ENCODE measurements at regions not wholly inside any gene's neighbourhood (a gene's known extent, or its start where the extent isn't known, plus 50 kb on each side); places are given as distances from the start of the nearest gene placed in this dataset.
A peak's percentile ranks its signal among the peaks of the same experiment; 100 is the strongest.

DNA sequence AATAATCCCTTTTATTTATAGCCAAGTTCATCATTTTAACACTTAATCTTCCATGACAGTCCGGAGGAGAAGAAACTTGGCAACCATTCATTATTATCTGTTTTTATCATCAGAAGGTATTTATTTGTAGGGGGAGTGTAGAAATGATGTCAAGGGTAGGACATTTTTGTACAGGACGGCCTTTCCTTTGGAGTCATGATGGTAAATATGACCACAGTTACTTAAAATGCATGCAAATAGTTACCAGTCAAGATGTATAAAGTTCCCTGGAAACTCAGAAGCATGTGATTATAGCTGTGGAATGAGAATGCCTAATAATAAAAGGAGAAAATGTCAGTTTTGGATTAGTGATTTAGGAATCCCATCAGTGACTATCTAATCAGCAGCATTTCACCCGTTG, 183.1 kb upstream of the PRPS1L1 start:
- no peak for TF ChIP-seq EZH2 (IDR thresholded peaks at IDR 0.05; ENCODE audit: insufficient read depth, poor library complexity, severe bottlenecking)
- TF ChIP-seq EZH2phosphoT487 (IDR thresholded peaks at IDR 0.05; ENCODE audit: insufficient read depth, low read depth), result no peak
- H3K36me3 ChIP-seq (ENCODE audit: low read depth), result no peaks in the 10 kb centered on the region
- H3K4me3 ChIP-seq, result no peak overlapping the region
- H4K20me1 ChIP-seq (ENCODE audit: insufficient read depth), result no peaks in the 10 kb centered on the region
- no peaks in the 10 kb centered on the region for H3K27me3 ChIP-seq (replicated peaks; ENCODE audit: insufficient read depth)
- H3K9me3 ChIP-seq (ENCODE audit: low read depth), result no peaks in the 10 kb centered on the region
- no peak for DNase-seq
- H3K4me2 ChIP-seq (ENCODE audit: unreplicated experiment), result no peak overlapping the region
- peaks cover 13% of the 10 kb centered on the region; the same call in 1 of the 2 replicates for H3K4me1 ChIP-seq (ENCODE audit: insufficient read depth)
- WGBS, 2 experiments (ENCODE audit: low coverage in 1 of 2, low lambda C conversion rate in 2 of 2, missing lambda C conversion rate in 2 of 2), result 78 to 85% methylated on average over 3 of the region's 3 CpGs
- no peaks in the 10 kb centered on the region for H3K9me2 ChIP-seq (ENCODE audit: insufficient read depth)
- H3K9ac ChIP-seq, result no peak overlapping the region
- no peaks in the 10 kb centered on the region for H3K79me2 ChIP-seq (ENCODE audit: insufficient read depth)
- no peak overlapping the region for H2AFZ ChIP-seq
- in situ Hi-C loops (cut with MboI), result no loop called here
- no peak overlapping the region for H3K27ac ChIP-seq
- no peaks in the 10 kb centered on the region for H3F3A ChIP-seq (ENCODE audit: insufficient read depth)

DNA sequence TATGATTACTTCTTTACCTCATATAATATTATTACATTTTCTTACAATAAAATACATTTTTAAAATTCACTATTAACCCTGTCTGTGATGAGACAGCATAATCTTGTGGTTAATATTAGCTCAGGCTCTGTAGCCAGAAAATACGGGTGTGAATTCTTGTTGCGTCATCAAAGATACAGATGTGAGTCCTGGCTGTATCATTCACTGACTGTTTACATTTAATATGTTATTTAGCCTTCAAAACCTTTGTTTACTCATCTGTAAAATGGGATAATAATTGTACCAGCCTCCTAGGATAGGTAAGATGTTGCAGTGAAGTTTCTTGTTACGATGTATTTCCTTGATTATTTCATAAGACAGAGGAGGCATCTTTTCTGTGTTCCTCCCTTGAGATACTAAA, 184.7 kb upstream of the PRPS1L1 start:
- H3K4me1 ChIP-seq (ENCODE audit: insufficient read depth), result peaks cover 13% of the 10 kb centered on the region; the same call in 1 of the 2 replicates
- no peaks in the 10 kb centered on the region for H3K79me2 ChIP-seq (ENCODE audit: insufficient read depth)
- no peak overlapping the region for H3K4me2 ChIP-seq (ENCODE audit: unreplicated experiment)
- H3K9me2 ChIP-seq (ENCODE audit: insufficient read depth), result no peaks in the 10 kb centered on the region
- no peaks in the 10 kb centered on the region for H3K27me3 ChIP-seq (replicated peaks; ENCODE audit: insufficient read depth)
- H4K20me1 ChIP-seq (ENCODE audit: insufficient read depth), result no peaks in the 10 kb centered on the region
- WGBS, 2 experiments (ENCODE audit: low coverage in 1 of 2, low lambda C conversion rate in 2 of 2, missing lambda C conversion rate in 2 of 2), result 16 to 22% methylated on average over 3 of the region's 3 CpGs
- H3F3A ChIP-seq (ENCODE audit: insufficient read depth), result no peaks in the 10 kb centered on the region
- no peak overlapping the region for H2AFZ ChIP-seq
- peak; percentile 13 for DNase-seq
- H3K36me3 ChIP-seq (ENCODE audit: low read depth), result no peaks in the 10 kb centered on the region
- H3K4me3 ChIP-seq, result no peak overlapping the region
- no peaks in the 10 kb centered on the region for H3K9me3 ChIP-seq (ENCODE audit: low read depth)
- in situ Hi-C loops (cut with MboI), result no loop called here
- no peak overlapping the region for H3K9ac ChIP-seq
- TF ChIP-seq EZH2phosphoT487 (IDR thresholded peaks at IDR 0.05; ENCODE audit: insufficient read depth, low read depth) (no peak), EZH2 (IDR thresholded peaks at IDR 0.05; ENCODE audit: insufficient read depth, poor library complexity, severe bottlenecking) (no peak)
- no peak overlapping the region for H3K27ac ChIP-seq

DNA sequence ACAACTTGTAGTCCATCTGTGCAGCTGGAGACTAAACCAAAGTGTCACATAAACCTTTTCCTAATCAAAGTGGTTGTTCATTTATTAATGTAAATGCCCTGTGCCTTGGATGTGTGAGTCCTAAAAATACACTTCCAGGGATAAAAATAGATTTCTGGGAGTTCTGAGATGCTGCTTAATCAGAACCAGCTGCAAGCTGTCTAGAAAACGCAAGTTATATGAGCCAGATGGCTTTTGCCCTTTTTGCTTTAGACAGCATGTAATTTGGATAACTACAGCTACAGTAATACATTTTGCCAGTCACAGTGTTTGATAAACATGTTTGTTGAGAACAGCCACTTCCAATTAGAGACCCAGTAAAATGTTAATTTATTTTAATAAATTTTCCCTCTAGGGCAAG, 185.1 kb upstream of the PRPS1L1 start:
- no peak overlapping the region for H3K4me3 ChIP-seq
- in situ Hi-C loops (cut with MboI), result no loop called here
- H4K20me1 ChIP-seq (ENCODE audit: insufficient read depth), result no peaks in the 10 kb centered on the region
- H3F3A ChIP-seq (ENCODE audit: insufficient read depth), result no peaks in the 10 kb centered on the region
- H3K79me2 ChIP-seq (ENCODE audit: insufficient read depth), result no peaks in the 10 kb centered on the region
- H3K36me3 ChIP-seq (ENCODE audit: low read depth), result no peaks in the 10 kb centered on the region
- H3K9me2 ChIP-seq (ENCODE audit: insufficient read depth), result no peaks in the 10 kb centered on the region
- H3K27ac ChIP-seq, result no peak overlapping the region
- H3K4me2 ChIP-seq (ENCODE audit: unreplicated experiment), result peak overlapping the region; percentile 3
- no peaks in the 10 kb centered on the region for H3K27me3 ChIP-seq (replicated peaks; ENCODE audit: insufficient read depth)
- TF ChIP-seq EZH2 (IDR thresholded peaks at IDR 0.05; ENCODE audit: insufficient read depth, poor library complexity, severe bottlenecking) (no peak), EZH2phosphoT487 (IDR thresholded peaks at IDR 0.05; ENCODE audit: insufficient read depth, low read depth) (no peak)
- 8% methylated on average over 1 of the region's 1 CpG for WGBS, 2 experiments (ENCODE audit: low coverage in 1 of 2, low lambda C conversion rate in 2 of 2, missing lambda C conversion rate in 2 of 2)
- no peak overlapping the region for H3K9ac ChIP-seq
- no peaks in the 10 kb centered on the region for H3K9me3 ChIP-seq (ENCODE audit: low read depth)
- peak; percentile 68 for DNase-seq
- no peak overlapping the region for H2AFZ ChIP-seq
- peaks cover 13% of the 10 kb centered on the region; the same call in 1 of the 2 replicates for H3K4me1 ChIP-seq (ENCODE audit: insufficient read depth)

DNA sequence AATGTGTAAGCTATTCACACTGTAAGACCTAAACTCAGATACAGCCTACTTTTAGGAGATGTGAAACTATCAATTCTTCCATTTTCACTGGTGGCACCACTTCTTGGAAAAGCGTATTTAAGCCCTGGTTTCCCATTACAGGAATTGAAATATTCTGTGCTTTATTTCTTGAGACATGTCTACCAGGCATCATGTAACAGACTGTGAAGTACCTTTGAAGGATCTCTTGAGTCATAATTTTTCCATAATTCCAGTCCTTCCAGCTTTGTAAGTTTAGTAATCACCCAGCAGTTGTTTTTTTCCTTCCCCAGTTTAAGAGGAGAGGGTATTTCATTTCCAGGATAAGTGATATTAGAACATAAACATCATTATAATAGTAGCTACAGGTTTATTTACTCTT, 186.0 kb upstream of the PRPS1L1 start:
- in situ Hi-C loops (cut with MboI), result no loop called here
- Histone ChIP-seq H3K9me2 (ENCODE audit: insufficient read depth) (no peaks in the 10 kb centered on the region), H3K4me3 (no peak overlapping the region), H3K79me2 (ENCODE audit: insufficient read depth) (no peaks in the 10 kb centered on the region), H3K27ac (no peak overlapping the region), H4K20me1 (ENCODE audit: insufficient read depth) (no peaks in the 10 kb centered on the region), H3K9ac (no peak overlapping the region), H3K36me3 (ENCODE audit: low read depth) (no peaks in the 10 kb centered on the region), H3K4me2 (ENCODE audit: unreplicated experiment) (no peak overlapping the region), H2AFZ (no peak overlapping the region), H3K4me1 (ENCODE audit: insufficient read depth) (peaks cover 13% of the 10 kb centered on the region; the same call in 1 of the 2 replicates), H3K9me3 (ENCODE audit: low read depth) (no peaks in the 10 kb centered on the region), H3K27me3 (replicated peaks; ENCODE audit: insufficient read depth) (no peaks in the 10 kb centered on the region), H3F3A (ENCODE audit: insufficient read depth) (no peaks in the 10 kb centered on the region)
- 97 to 100% methylated on average over 1 of the region's 1 CpG for WGBS, 2 experiments (ENCODE audit: low coverage in 1 of 2, low lambda C conversion rate in 2 of 2, missing lambda C conversion rate in 2 of 2)
- TF ChIP-seq EZH2 (IDR thresholded peaks at IDR 0.05; ENCODE audit: insufficient read depth, poor library complexity, severe bottlenecking) (no peak), EZH2phosphoT487 (IDR thresholded peaks at IDR 0.05; ENCODE audit: insufficient read depth, low read depth) (no peak)
- DNase-seq, result no peak

DNA sequence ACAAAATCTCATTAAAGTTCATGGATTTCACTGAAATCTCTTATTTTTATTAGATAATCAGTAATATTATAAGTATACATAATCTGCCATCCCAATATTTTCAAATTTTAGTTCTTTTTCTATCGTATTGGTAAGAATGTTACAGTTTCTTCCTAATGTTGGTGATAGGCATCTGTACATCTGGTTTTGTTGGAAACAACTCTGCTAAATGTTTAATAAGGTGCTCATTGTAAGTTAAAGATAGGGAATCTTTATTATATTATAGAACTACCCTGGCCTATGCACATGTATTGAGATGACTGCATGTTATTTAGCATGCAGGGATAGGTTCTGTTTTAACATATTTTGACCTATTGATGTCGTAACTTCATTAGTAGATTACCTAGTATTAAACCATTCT, 188.6 kb upstream of the PRPS1L1 start:
- no peak overlapping the region for H3K9ac ChIP-seq
- H3K9me2 ChIP-seq (ENCODE audit: insufficient read depth), result no peaks in the 10 kb centered on the region
- no peaks in the 10 kb centered on the region for H3K9me3 ChIP-seq (ENCODE audit: low read depth)
- H3K4me2 ChIP-seq (ENCODE audit: unreplicated experiment), result no peak overlapping the region
- peaks cover 13% of the 10 kb centered on the region; the same call in 1 of the 2 replicates for H3K4me1 ChIP-seq (ENCODE audit: insufficient read depth)
- H3K27ac ChIP-seq, result no peak overlapping the region
- H4K20me1 ChIP-seq (ENCODE audit: insufficient read depth), result no peaks in the 10 kb centered on the region
- H3K4me3 ChIP-seq, result no peak overlapping the region
- in situ Hi-C loops (cut with MboI), result no loop called here
- no peak overlapping the region for H2AFZ ChIP-seq
- no peaks in the 10 kb centered on the region for H3K27me3 ChIP-seq (replicated peaks; ENCODE audit: insufficient read depth)
- no peak for TF ChIP-seq EZH2 (IDR thresholded peaks at IDR 0.05; ENCODE audit: insufficient read depth, poor library complexity, severe bottlenecking)
- H3F3A ChIP-seq (ENCODE audit: insufficient read depth), result no peaks in the 10 kb centered on the region
- WGBS, 2 experiments (ENCODE audit: low coverage in 1 of 2, low lambda C conversion rate in 2 of 2, missing lambda C conversion rate in 2 of 2), result 86 to 91% methylated on average over 2 of the region's 2 CpGs
- no peak for DNase-seq
- no peaks in the 10 kb centered on the region for H3K36me3 ChIP-seq (ENCODE audit: low read depth)
- no peaks in the 10 kb centered on the region for H3K79me2 ChIP-seq (ENCODE audit: insufficient read depth)
